DND-41 (cell line): ENCODE measurements at regions not wholly inside any gene's neighbourhood (a gene's known extent, or its start where the extent isn't known, plus 50 kb on each side); places are given as distances from the start of the nearest gene placed in this dataset.
"Not testable (repeated sequence)": the region's sequence is repeated elsewhere in the genome, so short reads cannot be mapped to it uniquely, and the experiment has no call there.

Experiments used
- CTCF ChIP-seq: IDR thresholded peaks from 2 replicates; pipeline ENCODE4 v1.5.1; 2012; ENCODE audit warnings: borderline replicate concordance, low read length, moderate library complexity, mild to moderate bottlenecking; ENCODE audit not compliant: poor library complexity, severe bottlenecking; ENCODE audit errors: extremely low read depth
- EZH2 ChIP-seq: IDR thresholded peaks from 3 replicates; pipeline ENCODE4 v1.6.1; 2012; ENCODE audit warnings: borderline replicate concordance, low read depth, mild to moderate bottlenecking, moderate library complexity, low read length, inconsistent platforms; ENCODE audit not compliant: severe bottlenecking

GRCh38 chr12:9354009-9354754 is 146.0 kb upstream of the PZP start:
- TF ChIP-seq CTCF, EZH2: not testable (repeated sequence)
